SK-N-SH treated with all-trans-retinoic acid at 6 μM for 48 hours (cell line): ENCODE measurements at regions not wholly inside any gene's neighbourhood (a gene's known extent, or its start where the extent isn't known, plus 50 kb on each side); places are given as distances from the start of the nearest gene placed in this dataset.
"Not testable (repeated sequence)": the region's sequence is repeated elsewhere in the genome, so short reads cannot be mapped to it uniquely, and the experiment has no call there.

Source experiments
- ATAC-seq: fragments of 200-7000 bp; cut with Tn5 transposase; 3 replicates; pipeline ENCODE4 v1.9.1; 2020; ENCODE audit warnings: mild to moderate bottlenecking, moderate library complexity
- ARNTL ChIP-seq: fragments of 450-650 bp; formaldehyde crosslinking; IDR thresholded peaks from 2 replicates; pipeline ENCODE4 v1.5.0; 2020; ENCODE audit warnings: low read depth, mild to moderate bottlenecking, moderate library complexity, borderline replicate concordance
- BACH2 ChIP-seq: fragments of 250-450 bp; sonication (Bioruptor Pico); IDR thresholded peaks from 2 replicates; pipeline ENCODE4 v1.9.0; 2021; ENCODE audit warnings: mild to moderate bottlenecking, borderline replicate concordance
- CSDC2 ChIP-seq: fragments of 250-450 bp; sonication (Bioruptor Pico); IDR thresholded peaks from 2 replicates; pipeline ENCODE4 v1.5.0; 2020; ENCODE audit warnings: mild to moderate bottlenecking, moderate library complexity
- GLIS3 ChIP-seq: fragments of 250-450 bp; sonication (Bioruptor Pico); IDR thresholded peaks from 2 replicates; pipeline ENCODE4 v1.5.0; 2020; ENCODE audit warnings: mild to moderate bottlenecking, moderate library complexity
- ISL1 ChIP-seq: fragments of 250-450 bp; sonication (Bioruptor Pico); IDR thresholded peaks from 2 replicates; pipeline ENCODE4 v2.1.2; 2022; ENCODE audit warnings: mild to moderate bottlenecking, moderate library complexity
- OSR1 ChIP-seq: fragments of 250-450 bp; sonication (Bioruptor Pico); IDR thresholded peaks from 2 replicates; pipeline ENCODE4 v1.8.0; 2022; ENCODE audit warnings: moderate library complexity, mild to moderate bottlenecking, inconsistent platforms
- PPARA ChIP-seq: fragments of 250-450 bp; sonication (Bioruptor Pico); IDR thresholded peaks from 2 replicates; pipeline ENCODE4 v1.5.0; 2020; ENCODE audit warnings: mild to moderate bottlenecking, borderline replicate concordance
- RARB ChIP-seq: fragments of 250-450 bp; sonication (Bioruptor Pico); IDR thresholded peaks from 2 replicates; pipeline ENCODE4 v1.8.0; 2021; ENCODE audit warnings: mild to moderate bottlenecking, moderate library complexity
- SNAI2 ChIP-seq: fragments of 250-450 bp; sonication (Bioruptor Pico); IDR thresholded peaks from 2 replicates; pipeline ENCODE4 v1.5.0; 2020; ENCODE audit warnings: mild to moderate bottlenecking, moderate library complexity
- TCF4 ChIP-seq: fragments of 250-450 bp; sonication (Bioruptor Pico); IDR thresholded peaks from 2 replicates; pipeline ENCODE4 v1.8.0; 2021; ENCODE audit warnings: mild to moderate bottlenecking, moderate library complexity, borderline replicate concordance
- TOX ChIP-seq: fragments of 250-450 bp; sonication (Bioruptor Pico); IDR thresholded peaks from 2 replicates; pipeline ENCODE4 v1.8.0; 2021; ENCODE audit warnings: mild to moderate bottlenecking, moderate library complexity, borderline replicate concordance
- ZC3H10 ChIP-seq: fragments of 250-450 bp; sonication (Bioruptor Pico); IDR thresholded peaks from 2 replicates; pipeline ENCODE4 v1.5.1; 2021; ENCODE audit warnings: mild to moderate bottlenecking, moderate library complexity
- ZFP30 ChIP-seq: fragments of 450-650 bp; formaldehyde crosslinking; IDR thresholded peaks from 2 replicates; pipeline ENCODE4 v1.5.0; 2022; ENCODE audit warnings: mild to moderate bottlenecking, moderate library complexity
- ZNF565 ChIP-seq: fragments of 450-650 bp; formaldehyde crosslinking; conservative IDR thresholded peaks from 2 replicates; pipeline ENCODE4 v1.5.0; 2020; ENCODE audit warnings: low read depth, mild to moderate bottlenecking, moderate library complexity
- ZNF70 ChIP-seq: fragments of 450-650 bp; formaldehyde crosslinking; IDR thresholded peaks from 2 replicates; pipeline ENCODE4 v1.5.0; 2020; ENCODE audit warnings: mild to moderate bottlenecking, moderate library complexity
- ZNF8 ChIP-seq: fragments of 450-650 bp; formaldehyde crosslinking; IDR thresholded peaks from 2 replicates; pipeline ENCODE4 v1.5.0; 2020; ENCODE audit warnings: mild to moderate bottlenecking, moderate library complexity
- TF ChIP-seq, protein P1 (sequence below): fragments of 250-450 bp; sonication (Bioruptor Pico); IDR thresholded peaks from 2 replicates; pipeline ENCODE4 v1.5.1; 2021; ENCODE audit warnings: mild to moderate bottlenecking, moderate library complexity
- TF ChIP-seq, protein P2 (sequence below): fragments of 250-450 bp; sonication (Bioruptor Pico); IDR thresholded peaks from 2 replicates; pipeline ENCODE4 v1.8.0; 2021; ENCODE audit warnings: low read depth, mild to moderate bottlenecking, moderate library complexity, borderline replicate concordance
- TF ChIP-seq, protein P3 (sequence below): fragments of 250-450 bp; sonication (Bioruptor Pico); IDR thresholded peaks from 2 replicates; pipeline ENCODE4 v1.5.0; 2020; ENCODE audit warnings: mild to moderate bottlenecking, moderate library complexity
- TF ChIP-seq, protein P4 (sequence below): fragments of 250-450 bp; sonication (Bioruptor Pico); IDR thresholded peaks from 2 replicates; pipeline ENCODE4 v1.5.1; 2020; ENCODE audit warnings: low read depth, mild to moderate bottlenecking, moderate library complexity

DNA sequence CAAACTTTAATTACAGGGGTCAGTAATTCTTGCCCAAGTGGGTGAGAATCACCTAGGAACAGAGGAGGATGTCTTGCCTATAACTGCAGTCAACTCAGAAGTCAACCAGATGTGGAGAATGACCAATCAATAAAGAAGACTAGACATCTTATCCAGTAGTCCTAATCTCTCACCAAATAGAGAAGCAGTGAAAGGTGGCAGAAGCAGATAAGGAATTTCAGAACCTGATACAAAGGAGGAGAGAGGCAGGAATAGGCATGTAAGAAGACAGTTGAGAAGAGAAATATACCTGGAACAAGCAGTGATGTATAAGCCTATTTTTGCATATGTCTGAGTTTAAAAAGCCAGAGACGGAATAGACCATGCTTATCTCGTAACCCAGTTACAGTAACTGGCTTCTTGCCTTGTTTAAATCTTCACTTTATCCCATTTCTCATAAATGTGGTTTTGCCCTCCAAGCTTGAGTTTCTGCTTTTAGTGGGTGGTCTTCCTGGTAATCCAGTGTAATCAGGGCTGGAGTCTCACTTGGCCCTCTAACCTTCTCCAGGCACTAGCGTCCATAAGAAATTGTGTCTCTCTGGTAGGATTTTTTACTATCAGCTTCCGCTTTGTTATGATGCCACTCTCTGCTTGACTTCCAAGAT, 401.0 kb downstream of the SUCLG1 start:
- no peak for ATAC-seq

DNA sequence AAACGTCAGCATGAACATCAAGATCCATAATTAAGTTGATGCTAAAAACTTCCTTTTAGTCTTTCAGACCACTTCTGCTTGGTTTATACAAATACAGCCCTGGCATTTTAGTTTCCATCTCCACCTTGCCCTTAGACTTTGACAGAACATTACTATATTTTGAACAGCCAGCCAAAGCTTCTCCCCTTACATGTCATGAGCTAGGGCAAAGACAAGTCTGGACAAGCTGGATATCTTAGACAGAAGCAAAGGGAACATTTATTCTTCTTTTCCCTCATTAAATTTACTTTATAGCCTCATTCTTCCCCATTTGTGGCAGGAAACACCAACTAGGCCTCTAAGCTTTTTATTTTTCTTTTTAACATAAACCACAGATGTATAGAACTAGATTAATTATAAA, 403.3 kb downstream of the SUCLG1 start:
- ATAC-seq, result no peak

More for the DNA sequence above, 401.0 kb downstream of the SUCLG1 start:
- TF ChIP-seq TCF4 (CRISPR knock-in tag) (no peak), PPARA (CRISPR knock-in tag) (no peak), ZNF70 (no peak), GLIS3 (CRISPR knock-in tag) (no peak), ZC3H10 (CRISPR knock-in tag) (no peak), TOX (CRISPR knock-in tag) (no peak), ISL1 (CRISPR knock-in tag) (no peak), ZNF8 (no peak)
- TF ChIP-seq, protein P1, sequence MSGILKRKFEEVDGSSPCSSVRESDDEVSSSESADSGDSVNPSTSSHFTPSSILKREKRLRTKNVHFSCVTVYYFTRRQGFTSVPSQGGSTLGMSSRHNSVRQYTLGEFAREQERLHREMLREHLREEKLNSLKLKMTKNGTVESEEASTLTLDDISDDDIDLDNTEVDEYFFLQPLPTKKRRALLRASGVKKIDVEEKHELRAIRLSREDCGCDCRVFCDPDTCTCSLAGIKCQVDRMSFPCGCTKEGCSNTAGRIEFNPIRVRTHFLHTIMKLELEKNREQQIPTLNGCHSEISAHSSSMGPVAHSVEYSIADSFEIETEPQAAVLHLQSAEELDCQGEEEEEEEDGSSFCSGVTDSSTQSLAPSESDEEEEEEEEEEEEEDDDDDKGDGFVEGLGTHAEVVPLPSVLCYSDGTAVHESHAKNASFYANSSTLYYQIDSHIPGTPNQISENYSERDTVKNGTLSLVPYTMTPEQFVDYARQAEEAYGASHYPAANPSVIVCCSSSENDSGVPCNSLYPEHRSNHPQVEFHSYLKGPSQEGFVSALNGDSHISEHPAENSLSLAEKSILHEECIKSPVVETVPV (CRISPR knock-in tag), result no peak
- TF ChIP-seq, protein P2, sequence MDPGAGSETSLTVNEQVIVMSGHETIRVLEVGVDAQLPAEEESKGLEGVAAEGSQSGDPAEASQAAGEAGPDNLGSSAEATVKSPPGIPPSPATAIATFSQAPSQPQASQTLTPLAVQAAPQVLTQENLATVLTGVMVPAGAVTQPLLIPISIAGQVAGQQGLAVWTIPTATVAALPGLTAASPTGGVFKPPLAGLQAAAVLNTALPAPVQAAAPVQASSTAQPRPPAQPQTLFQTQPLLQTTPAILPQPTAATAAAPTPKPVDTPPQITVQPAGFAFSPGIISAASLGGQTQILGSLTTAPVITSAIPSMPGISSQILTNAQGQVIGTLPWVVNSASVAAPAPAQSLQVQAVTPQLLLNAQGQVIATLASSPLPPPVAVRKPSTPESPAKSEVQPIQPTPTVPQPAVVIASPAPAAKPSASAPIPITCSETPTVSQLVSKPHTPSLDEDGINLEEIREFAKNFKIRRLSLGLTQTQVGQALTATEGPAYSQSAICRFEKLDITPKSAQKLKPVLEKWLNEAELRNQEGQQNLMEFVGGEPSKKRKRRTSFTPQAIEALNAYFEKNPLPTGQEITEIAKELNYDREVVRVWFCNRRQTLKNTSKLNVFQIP (CRISPR knock-in tag), result no peak
- TF ChIP-seq, protein P3, sequence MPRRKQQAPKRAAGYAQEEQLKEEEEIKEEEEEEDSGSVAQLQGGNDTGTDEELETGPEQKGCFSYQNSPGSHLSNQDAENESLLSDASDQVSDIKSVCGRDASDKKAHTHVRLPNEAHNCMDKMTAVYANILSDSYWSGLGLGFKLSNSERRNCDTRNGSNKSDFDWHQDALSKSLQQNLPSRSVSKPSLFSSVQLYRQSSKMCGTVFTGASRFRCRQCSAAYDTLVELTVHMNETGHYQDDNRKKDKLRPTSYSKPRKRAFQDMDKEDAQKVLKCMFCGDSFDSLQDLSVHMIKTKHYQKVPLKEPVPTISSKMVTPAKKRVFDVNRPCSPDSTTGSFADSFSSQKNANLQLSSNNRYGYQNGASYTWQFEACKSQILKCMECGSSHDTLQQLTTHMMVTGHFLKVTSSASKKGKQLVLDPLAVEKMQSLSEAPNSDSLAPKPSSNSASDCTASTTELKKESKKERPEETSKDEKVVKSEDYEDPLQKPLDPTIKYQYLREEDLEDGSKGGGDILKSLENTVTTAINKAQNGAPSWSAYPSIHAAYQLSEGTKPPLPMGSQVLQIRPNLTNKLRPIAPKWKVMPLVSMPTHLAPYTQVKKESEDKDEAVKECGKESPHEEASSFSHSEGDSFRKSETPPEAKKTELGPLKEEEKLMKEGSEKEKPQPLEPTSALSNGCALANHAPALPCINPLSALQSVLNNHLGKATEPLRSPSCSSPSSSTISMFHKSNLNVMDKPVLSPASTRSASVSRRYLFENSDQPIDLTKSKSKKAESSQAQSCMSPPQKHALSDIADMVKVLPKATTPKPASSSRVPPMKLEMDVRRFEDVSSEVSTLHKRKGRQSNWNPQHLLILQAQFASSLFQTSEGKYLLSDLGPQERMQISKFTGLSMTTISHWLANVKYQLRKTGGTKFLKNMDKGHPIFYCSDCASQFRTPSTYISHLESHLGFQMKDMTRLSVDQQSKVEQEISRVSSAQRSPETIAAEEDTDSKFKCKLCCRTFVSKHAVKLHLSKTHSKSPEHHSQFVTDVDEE (CRISPR knock-in tag), result no peak

DNA sequence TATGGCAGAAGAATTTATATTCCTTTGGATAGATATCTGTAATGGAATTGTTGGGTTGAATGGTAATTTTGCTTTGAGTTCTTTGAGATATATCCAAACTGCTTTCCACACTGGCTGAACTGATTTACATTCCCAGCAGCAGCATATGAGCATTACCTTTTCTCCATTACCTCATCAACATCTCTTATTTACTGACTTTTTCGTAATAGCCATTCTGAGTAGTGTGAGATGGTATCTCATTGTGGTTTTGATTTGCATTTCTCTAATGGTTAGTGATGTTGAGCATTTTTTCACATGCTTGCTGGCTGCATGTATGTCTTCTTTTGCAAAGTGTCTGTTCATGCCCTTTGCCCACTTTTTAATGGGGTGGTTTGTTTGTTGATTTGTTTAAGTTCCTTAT, 404.5 kb downstream of the SUCLG1 start:
- ATAC-seq, result not testable (repeated sequence)

More for the DNA sequence above, 403.3 kb downstream of the SUCLG1 start:
- TF ChIP-seq GLIS3 (CRISPR knock-in tag) (no peak), ZNF565 (CRISPR knock-in tag) (no peak), ISL1 (CRISPR knock-in tag) (no peak)
- TF ChIP-seq, protein P2 (CRISPR knock-in tag), result no peak

DNA sequence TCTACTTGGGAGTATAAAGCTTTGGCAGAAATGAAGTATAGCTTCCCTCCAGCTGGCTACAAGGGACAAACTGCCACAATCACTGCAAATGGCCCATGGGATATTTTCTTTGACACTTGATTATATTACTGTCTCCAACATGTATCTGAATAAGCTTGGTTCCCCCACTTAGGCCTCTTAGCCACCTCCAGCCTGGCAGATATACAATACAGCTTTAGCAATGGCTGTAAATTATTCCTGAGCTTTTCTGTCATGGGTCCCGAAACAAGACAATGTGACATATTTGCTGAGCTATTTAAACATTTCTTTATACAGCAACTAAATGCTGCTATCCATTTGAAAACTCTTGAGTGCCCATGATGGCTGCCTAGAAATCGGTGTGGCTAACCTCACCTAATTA, 406.2 kb downstream of the SUCLG1 start:
- TF ChIP-seq TCF4 (CRISPR knock-in tag) (no peak), CSDC2 (CRISPR knock-in tag) (no peak), ZNF8 (no peak), ZFP30 (CRISPR knock-in tag) (no peak), OSR1 (CRISPR knock-in tag) (no peak), BACH2 (no peak), ZNF565 (CRISPR knock-in tag) (no peak), ZC3H10 (CRISPR knock-in tag) (no peak), ISL1 (CRISPR knock-in tag) (no peak), SNAI2 (no peak), GLIS3 (CRISPR knock-in tag) (no peak), ARNTL (CRISPR knock-in tag) (no peak), RARB (CRISPR knock-in tag) (no peak), ZNF70 (no peak), PPARA (CRISPR knock-in tag) (no peak), TOX (CRISPR knock-in tag) (no peak)
- TF ChIP-seq, protein P3 (CRISPR knock-in tag), result no peak
- TF ChIP-seq, protein P4, sequence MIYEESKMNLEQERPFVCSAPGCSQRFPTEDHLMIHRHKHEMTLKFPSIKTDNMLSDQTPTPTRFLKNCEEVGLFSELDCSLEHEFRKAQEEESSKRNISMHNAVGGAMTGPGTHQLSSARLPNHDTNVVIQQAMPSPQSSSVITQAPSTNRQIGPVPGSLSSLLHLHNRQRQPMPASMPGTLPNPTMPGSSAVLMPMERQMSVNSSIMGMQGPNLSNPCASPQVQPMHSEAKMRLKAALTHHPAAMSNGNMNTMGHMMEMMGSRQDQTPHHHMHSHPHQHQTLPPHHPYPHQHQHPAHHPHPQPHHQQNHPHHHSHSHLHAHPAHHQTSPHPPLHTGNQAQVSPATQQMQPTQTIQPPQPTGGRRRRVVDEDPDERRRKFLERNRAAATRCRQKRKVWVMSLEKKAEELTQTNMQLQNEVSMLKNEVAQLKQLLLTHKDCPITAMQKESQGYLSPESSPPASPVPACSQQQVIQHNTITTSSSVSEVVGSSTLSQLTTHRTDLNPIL (CRISPR knock-in tag), result no peak
- TF ChIP-seq, protein P1 (CRISPR knock-in tag), result no peak
- no peak for ATAC-seq
